KMS-11 (cell line): ENCODE measurements at regions not wholly inside any gene's neighbourhood (a gene's known extent, or its start where the extent isn't known, plus 50 kb on each side); places are given as distances from the start of the nearest gene placed in this dataset.

Source experiments
- H2AFZ ChIP-seq: fragments of 200-600 bp; sonication (generic); 2 replicates; pipeline ENCODE4 v1.6.1; 2016; ENCODE audit warnings: antibody characterized with exemption, mixed run types, low read depth
- H3K27ac ChIP-seq: fragments of 200-600 bp; sonication (generic); 2 replicates; pipeline ENCODE4 v1.6.1; 2016; ENCODE audit warnings: mild to moderate bottlenecking, mixed run types
- H3K27me3 ChIP-seq: fragments of 200-600 bp; sonication (generic); 2 replicates; pipeline ENCODE4 v1.6.1; 2017; ENCODE audit warnings: mild to moderate bottlenecking, low read depth, mixed run types, moderate library complexity; ENCODE audit not compliant: insufficient read depth
- H3K36me3 ChIP-seq: fragments of 200-600 bp; sonication (generic); 2 replicates; pipeline ENCODE4 v1.6.1; 2017; ENCODE audit warnings: mild to moderate bottlenecking, mixed run types; ENCODE audit not compliant: insufficient read depth
- H3K4me1 ChIP-seq: fragments of 200-600 bp; sonication (generic); 2 replicates; pipeline ENCODE4 v1.6.1; 2016; ENCODE audit warnings: mild to moderate bottlenecking, low read depth, mixed run types; ENCODE audit not compliant: poor library complexity, severe bottlenecking
- H3K4me2 ChIP-seq: fragments of 200-600 bp; sonication (generic); 2 replicates; pipeline ENCODE4 v1.7.0; 2016; ENCODE audit warnings: mild to moderate bottlenecking, mixed run types
- H3K4me3 ChIP-seq: fragments of 200-600 bp; sonication (generic); IDR thresholded peaks from 2 replicates; pipeline ENCODE4 v1.6.1; 2017; ENCODE audit warnings: low read depth, low read length, mixed read lengths; ENCODE audit not compliant: insufficient read depth
- H3K79me2 ChIP-seq: fragments of 200-600 bp; sonication (generic); 2 replicates; pipeline ENCODE4 v1.6.1; 2016; ENCODE audit warnings: low read depth, mixed run types; ENCODE audit not compliant: insufficient read depth
- H3K9ac ChIP-seq: fragments of 200-600 bp; sonication (generic); 2 replicates; pipeline ENCODE4 v1.6.1; 2016; ENCODE audit warnings: mild to moderate bottlenecking, mixed run types
- H4K20me1 ChIP-seq: fragments of 200-600 bp; sonication (generic); 2 replicates; pipeline ENCODE4 v1.6.1; 2016; ENCODE audit warnings: mild to moderate bottlenecking, mixed run types; ENCODE audit not compliant: insufficient read depth
- CTCF ChIP-seq: fragments of 200-600 bp; sonication (generic); conservative IDR thresholded peaks from 2 replicates; pipeline ENCODE4 v1.6.1; 2017; ENCODE audit warnings: low read depth, mild to moderate bottlenecking, antibody characterized with exemption, low read length, moderate library complexity, mixed read lengths

GRCh38 chr2:33730804-33731203 lies 131.7 kb upstream of the FAM98A start:
- TF ChIP-seq CTCF, result no peak
- H3K27me3 ChIP-seq, result no peaks in the 10 kb centered on the region
- no peak overlapping the region for H3K27ac ChIP-seq

GRCh38 chr2:33730193-33730592 lies 131.1 kb upstream of the FAM98A start:
- no peaks in the 10 kb centered on the region for H3K36me3 ChIP-seq
- no peaks in the 10 kb centered on the region for H4K20me1 ChIP-seq
- no peak overlapping the region for H3K27ac ChIP-seq
- no peak overlapping the region for H3K4me3 ChIP-seq
- H2AFZ ChIP-seq, result no peak overlapping the region
- no peak overlapping the region for H3K9ac ChIP-seq
- H3K4me1 ChIP-seq, result no peaks in the 10 kb centered on the region
- no peaks in the 10 kb centered on the region for H3K27me3 ChIP-seq
- H3K4me2 ChIP-seq, result no peak overlapping the region
- no peaks in the 10 kb centered on the region for H3K79me2 ChIP-seq
- TF ChIP-seq CTCF, result no peak

More at GRCh38 chr2:33730804-33731203, 131.7 kb upstream of the FAM98A start:
- H4K20me1 ChIP-seq, result no peaks in the 10 kb centered on the region
- H2AFZ ChIP-seq, result no peak overlapping the region
- H3K79me2 ChIP-seq, result no peaks in the 10 kb centered on the region
- no peaks in the 10 kb centered on the region for H3K36me3 ChIP-seq
- no peaks in the 10 kb centered on the region for H3K4me1 ChIP-seq
- H3K9ac ChIP-seq, result no peak overlapping the region
- H3K4me2 ChIP-seq, result no peak overlapping the region
- no peak overlapping the region for H3K4me3 ChIP-seq

GRCh38 chr2:33729353-33729752 lies 130.3 kb upstream of the FAM98A start:
- Histone ChIP-seq H3K27me3 (no peaks in the 10 kb centered on the region), H3K27ac (no peak overlapping the region), H4K20me1 (no peaks in the 10 kb centered on the region), H3K4me1 (no peaks in the 10 kb centered on the region), H3K36me3 (no peaks in the 10 kb centered on the region), H2AFZ (no peak overlapping the region), H3K4me3 (no peak overlapping the region), H3K79me2 (no peaks in the 10 kb centered on the region), H3K9ac (no peak overlapping the region), H3K4me2 (no peak overlapping the region)
- no peak for TF ChIP-seq CTCF

GRCh38 chr2:33728106-33728505 lies 129.0 kb upstream of the FAM98A start:
- no peak for TF ChIP-seq CTCF
- no peak overlapping the region for H3K4me2 ChIP-seq
- H4K20me1 ChIP-seq, result no peaks in the 10 kb centered on the region

More at GRCh38 chr2:33728106-33728505, 129.0 kb upstream of the FAM98A start:
- Histone ChIP-seq H3K4me3 (no peak overlapping the region), H3K27me3 (no peaks in the 10 kb centered on the region), H3K4me1 (no peaks in the 10 kb centered on the region), H3K27ac (no peak overlapping the region), H2AFZ (no peak overlapping the region), H3K36me3 (no peaks in the 10 kb centered on the region), H3K9ac (no peak overlapping the region), H3K79me2 (no peaks in the 10 kb centered on the region)
